ENCODE measurements at regions not wholly inside any gene's neighbourhood (a gene's known extent, or its start where the extent isn't known, plus 50 kb on each side); places are given as distances from the start of the nearest gene placed in this dataset.

DNA sequence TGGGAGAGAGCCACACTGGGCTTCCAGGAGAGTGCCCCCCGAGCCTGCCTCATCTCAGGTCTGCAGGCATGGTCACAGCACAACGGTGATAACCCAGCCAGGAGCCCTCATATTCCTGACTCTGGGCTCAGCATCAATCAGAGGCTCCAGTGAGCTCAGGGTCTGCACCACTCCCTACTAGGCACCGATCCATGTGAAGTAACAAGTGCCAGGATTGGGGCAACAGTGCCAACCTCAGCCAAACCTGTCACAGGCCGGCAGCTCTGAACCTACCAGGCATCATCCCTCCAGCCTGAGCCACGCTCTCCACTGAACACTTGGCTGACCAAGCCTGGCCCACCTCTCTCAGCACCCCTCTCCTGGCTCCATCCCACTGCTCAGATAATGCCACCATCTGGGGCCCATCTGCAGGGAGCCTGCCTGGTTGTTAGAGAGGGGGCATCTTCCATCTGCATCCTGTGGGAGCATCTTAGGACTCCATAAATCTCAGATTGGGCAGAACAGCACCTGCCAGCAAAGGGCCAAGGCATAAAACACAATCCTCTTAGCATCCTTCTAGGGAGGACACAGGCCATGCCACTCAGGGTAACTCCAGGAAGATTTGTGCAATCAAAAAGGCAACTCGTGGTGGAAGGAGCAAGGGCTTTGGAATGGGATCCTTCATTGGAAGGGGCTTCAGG is 213.7 kb upstream of the CSF3R start:
- TF ChIP-seq, protein P1, sequence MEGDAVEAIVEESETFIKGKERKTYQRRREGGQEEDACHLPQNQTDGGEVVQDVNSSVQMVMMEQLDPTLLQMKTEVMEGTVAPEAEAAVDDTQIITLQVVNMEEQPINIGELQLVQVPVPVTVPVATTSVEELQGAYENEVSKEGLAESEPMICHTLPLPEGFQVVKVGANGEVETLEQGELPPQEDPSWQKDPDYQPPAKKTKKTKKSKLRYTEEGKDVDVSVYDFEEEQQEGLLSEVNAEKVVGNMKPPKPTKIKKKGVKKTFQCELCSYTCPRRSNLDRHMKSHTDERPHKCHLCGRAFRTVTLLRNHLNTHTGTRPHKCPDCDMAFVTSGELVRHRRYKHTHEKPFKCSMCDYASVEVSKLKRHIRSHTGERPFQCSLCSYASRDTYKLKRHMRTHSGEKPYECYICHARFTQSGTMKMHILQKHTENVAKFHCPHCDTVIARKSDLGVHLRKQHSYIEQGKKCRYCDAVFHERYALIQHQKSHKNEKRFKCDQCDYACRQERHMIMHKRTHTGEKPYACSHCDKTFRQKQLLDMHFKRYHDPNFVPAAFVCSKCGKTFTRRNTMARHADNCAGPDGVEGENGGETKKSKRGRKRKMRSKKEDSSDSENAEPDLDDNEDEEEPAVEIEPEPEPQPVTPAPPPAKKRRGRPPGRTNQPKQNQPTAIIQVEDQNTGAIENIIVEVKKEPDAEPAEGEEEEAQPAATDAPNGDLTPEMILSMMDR (IDR thresholded peaks at IDR 0.05): no peak
- no peak for TF ChIP-seq POLR2A (IDR thresholded peaks at IDR 0.05)
